ENCODE measurements at regions not wholly inside any gene's neighbourhood (a gene's known extent, or its start where the extent isn't known, plus 50 kb on each side); places are given as distances from the start of the nearest gene placed in this dataset.

GRCh38 chr6:164693944-164694343 is 615.5 kb downstream of the C6orf118 start:
- Histone ChIP-seq H3K9me3 (peaks cover 0 to 4% of the 10 kb centered on the region in 2 donors), H3K27ac (no peak overlapping the region), H3K4me1 (no peaks in the 10 kb centered on the region), H3K27me3 (no peaks in the 10 kb centered on the region), H3K4me3 (no peak overlapping the region), H3K36me3 (no peaks in the 10 kb centered on the region)
- no peak for DNase-seq
- intact Hi-C loops (cut with DNase I) = no loop called here
- no peak for TF ChIP-seq CTCF (IDR thresholded peaks at IDR 0.05)
- no peak for ATAC-seq

- no peaks in the 10 kb centered on the region for H3K36me3 ChIP-seq
- no peak for TF ChIP-seq CTCF (IDR thresholded peaks at IDR 0.05)
- intact Hi-C loops (cut with DNase I) = no loop called here
- H3K9me3 ChIP-seq = peaks cover 0 to 4% of the 10 kb centered on the region in 2 donors
- no peaks in the 10 kb centered on the region for H3K4me1 ChIP-seq
- no peak overlapping the region for H3K27ac ChIP-seq
- DNase-seq = no peak
- no peak for ATAC-seq
- no peaks in the 10 kb centered on the region for H3K27me3 ChIP-seq
- no peak overlapping the region for H3K4me3 ChIP-seq
Measured at GRCh38 chr6:164692772-164693510, 616.5 kb downstream of the C6orf118 start.

GRCh38 chr6:164690702-164691500 is 618.5 kb downstream of the C6orf118 start:
- intact Hi-C loops (cut with DNase I) = no loop called here
- H3K4me1 ChIP-seq = no peaks in the 10 kb centered on the region
- H3K27me3 ChIP-seq = no peaks in the 10 kb centered on the region
- H3K4me3 ChIP-seq = no peak overlapping the region
- H3K27ac ChIP-seq = no peak overlapping the region
- H3K9me3 ChIP-seq = peaks cover 0 to 4% of the 10 kb centered on the region in 2 donors
- TF ChIP-seq CTCF (IDR thresholded peaks at IDR 0.05) = no peak
- DNase-seq (no peak), ATAC-seq (no peak)
- H3K36me3 ChIP-seq = no peaks in the 10 kb centered on the region

- Histone ChIP-seq H3K9me3 (peaks cover 0 to 2% of the 10 kb centered on the region in 2 donors), H3K27ac (no peak overlapping the region), H3K4me3 (no peak overlapping the region), H3K36me3 (no peaks in the 10 kb centered on the region), H3K4me1 (no peaks in the 10 kb centered on the region), H3K27me3 (no peaks in the 10 kb centered on the region)
- intact Hi-C loops (cut with DNase I) = no loop called here
- TF ChIP-seq CTCF (IDR thresholded peaks at IDR 0.05) = no peak
- DNase-seq (no peak), ATAC-seq (no peak)
Measured at GRCh38 chr6:164690241-164690640, 619.2 kb downstream of the C6orf118 start.

- no peaks in the 10 kb centered on the region for H3K9me3 ChIP-seq
- no peaks in the 10 kb centered on the region for H3K27me3 ChIP-seq
- no peak overlapping the region for H3K27ac ChIP-seq
- no peak for ATAC-seq
- intact Hi-C loops (cut with DNase I) = no loop called here
- DNase-seq = no peak
- H3K4me3 ChIP-seq = no peak overlapping the region
- no peaks in the 10 kb centered on the region for H3K4me1 ChIP-seq
- TF ChIP-seq CTCF (IDR thresholded peaks at IDR 0.05) = no peak
- no peaks in the 10 kb centered on the region for H3K36me3 ChIP-seq
Measured at GRCh38 chr6:164665328-164665727, 644.1 kb downstream of the C6orf118 start.
